Transverse colon (tissue), 3 donors: ENCODE measurements at regions not wholly inside any gene's neighbourhood (a gene's known extent, or its start where the extent isn't known, plus 50 kb on each side); places are given as distances from the start of the nearest gene placed in this dataset.

Experiments used
- CTCF ChIP-seq, 5 experiments: fragments of 200-600 bp in 3 of 5; fragments of 450-650 bp in 2 of 5; sonication (generic) in 3 of 5; IDR thresholded peaks; 1 replicate in 2 of 5; 2 replicates in 3 of 5; pipeline ENCODE4 v1.5.1; 2016 to 2017; ENCODE audit warnings: antibody characterized with exemption in 5 of 5, inconsistent platforms in 3 of 5, mild to moderate bottlenecking in 2 of 5, moderate library complexity in 1 of 5
- EP300 ChIP-seq: sonication (generic); formaldehyde crosslinking; IDR thresholded peaks from one replicate; pipeline ENCODE4 v1.6.1; 2017; ENCODE audit warnings: antibody characterized with exemption, low read depth

GRCh38 chr2:128436479-128437203, 118.0 kb upstream of the HS6ST1 start:
- TF ChIP-seq CTCF (IDR thresholded peaks at IDR 0.05) (no peak), EP300 (no peak)
